Spinal cord (tissue), 9 donors: ENCODE measurements at regions not wholly inside any gene's neighbourhood (a gene's known extent, or its start where the extent isn't known, plus 50 kb on each side); places are given as distances from the start of the nearest gene placed in this dataset.

Source experiments
- DNase-seq, 6 donors: peaks; one replicate each; pipeline versions ENCODE4 v3.0.0 to v3.0.0-alpha.2; 2013 to 2015; ENCODE audit warnings: low spot score in 6 of 6, low read depth in 4 of 6
- H3K27ac ChIP-seq: one replicate; pipeline ENCODE4 v1.5.1; 2013; ENCODE audit warnings: low read depth, low read length, control low read depth
- H3K27me3 ChIP-seq: one replicate; pipeline ENCODE4 v1.6.1; 2013; ENCODE audit warnings: low read length; ENCODE audit not compliant: control insufficient read depth, insufficient read depth
- H3K36me3 ChIP-seq: one replicate; pipeline ENCODE4 v1.6.1; 2013; ENCODE audit warnings: low read length; ENCODE audit not compliant: control insufficient read depth, insufficient read depth
- H3K4me1 ChIP-seq: one replicate; pipeline ENCODE4 v1.6.1; 2013; ENCODE audit warnings: low read length; ENCODE audit not compliant: control insufficient read depth, insufficient read depth
- H3K4me3 ChIP-seq: one replicate; pipeline ENCODE4 v1.5.1; 2013; ENCODE audit warnings: low read depth, low read length, control low read depth
- H3K9me3 ChIP-seq: one replicate; pipeline ENCODE4 v1.6.1; 2013; ENCODE audit warnings: low read length; ENCODE audit not compliant: control insufficient read depth, insufficient read depth
- WGBS: methylation state at CpG from one replicate; pipeline ENCODE4 v1.1.5; 2013; ENCODE audit warnings: missing lambda C conversion rate; ENCODE audit not compliant: insufficient coverage; 5-methylcytosine and 5-hydroxymethylcytosine counted together
- donor health status: healthy.

GRCh38 chr10:128538671-128539070 lies 412.4 kb upstream of the MKI67 start:
- 80% methylated on average over 3 of the region's 5 CpGs for WGBS
- no peak overlapping the region for H3K4me3 ChIP-seq
- DNase-seq: peak in 1 of 6 donors; percentile 72
- no peak overlapping the region for H3K27ac ChIP-seq
- H3K4me1 ChIP-seq: peaks cover 22% of the 10 kb centered on the region
- peaks cover 30% of the 10 kb centered on the region for H3K27me3 ChIP-seq
- H3K36me3 ChIP-seq: no peaks in the 10 kb centered on the region
- H3K9me3 ChIP-seq: peaks cover 2% of the 10 kb centered on the region

GRCh38 chr10:128539510-128540127 lies 413.4 kb upstream of the MKI67 start:
- Histone ChIP-seq H3K4me1 (peaks cover 28% of the 10 kb centered on the region), H3K36me3 (no peaks in the 10 kb centered on the region), H3K27ac (peak overlapping the region; percentile 29), H3K9me3 (peaks cover 2% of the 10 kb centered on the region), H3K27me3 (peaks cover 33% of the 10 kb centered on the region), H3K4me3 (no peak overlapping the region)
- 100% methylated on average over 2 of the region's 10 CpGs for WGBS
- peak in 1 of 6 donors; percentile 63 for DNase-seq

- H3K27me3 ChIP-seq: peaks cover 33% of the 10 kb centered on the region
- peaks cover 32% of the 10 kb centered on the region for H3K4me1 ChIP-seq
- H3K9me3 ChIP-seq: peaks cover 2% of the 10 kb centered on the region
- H3K4me3 ChIP-seq: no peak overlapping the region
- DNase-seq: peak in 2 of 6 donors; percentile 39 to 54
- 27% methylated on average over 31 of the region's 38 CpGs for WGBS
- peak overlapping the region; percentile 29 for H3K27ac ChIP-seq
- H3K36me3 ChIP-seq: no peaks in the 10 kb centered on the region
Measured at GRCh38 chr10:128540128-128540762, 414.0 kb upstream of the MKI67 start.

GRCh38 chr10:128540781-128541761 lies 414.8 kb upstream of the MKI67 start:
- Histone ChIP-seq H3K27me3 (peaks cover 33% of the 10 kb centered on the region), H3K9me3 (peaks cover 2% of the 10 kb centered on the region), H3K27ac (peak overlapping the region; percentile 52), H3K4me1 (peaks cover 33% of the 10 kb centered on the region), H3K36me3 (no peaks in the 10 kb centered on the region), H3K4me3 (peak overlapping the region; percentile 32)
- 4% methylated on average over 33 of the region's 46 CpGs for WGBS
- DNase-seq: peak in 4 of 6 donors; percentile 54 to 96 (median 75)

- H3K4me1 ChIP-seq: peaks cover 41% of the 10 kb centered on the region
- 75% methylated on average over 2 of the region's 2 CpGs for WGBS
- H3K36me3 ChIP-seq: no peaks in the 10 kb centered on the region
- H3K27ac ChIP-seq: no peak overlapping the region
- peaks cover 2% of the 10 kb centered on the region for H3K9me3 ChIP-seq
- H3K27me3 ChIP-seq: peaks cover 37% of the 10 kb centered on the region
- DNase-seq: peak in 1 of 6 donors; percentile 56
- no peak overlapping the region for H3K4me3 ChIP-seq
Measured at GRCh38 chr10:128541926-128542475, 415.8 kb upstream of the MKI67 start.

GRCh38 chr10:128542659-128543058 lies 416.4 kb upstream of the MKI67 start:
- H3K27me3 ChIP-seq: peaks cover 37% of the 10 kb centered on the region
- 71% methylated on average over 7 of the region's 7 CpGs for WGBS
- H3K4me1 ChIP-seq: peaks cover 42% of the 10 kb centered on the region

GRCh38 chr10:128543151-128543550 lies 416.9 kb upstream of the MKI67 start:
- Histone ChIP-seq H3K4me3 (no peak overlapping the region), H3K27ac (no peak overlapping the region), H3K27me3 (peaks cover 37% of the 10 kb centered on the region), H3K36me3 (no peaks in the 10 kb centered on the region), H3K4me1 (peaks cover 42% of the 10 kb centered on the region), H3K9me3 (peaks cover 2% of the 10 kb centered on the region)
- peak in 1 of 6 donors; percentile 60 for DNase-seq
- 89% methylated on average over 12 of the region's 12 CpGs for WGBS

More at GRCh38 chr10:128542659-128543058, 416.4 kb upstream of the MKI67 start:
- Histone ChIP-seq H3K9me3 (peaks cover 2% of the 10 kb centered on the region), H3K27ac (no peak overlapping the region), H3K36me3 (no peaks in the 10 kb centered on the region), H3K4me3 (no peak overlapping the region)
- peak in 1 of 6 donors; percentile 31 for DNase-seq

GRCh38 chr10:128545216-128545615 lies 419.0 kb upstream of the MKI67 start:
- Histone ChIP-seq H3K27me3 (peaks cover 25% of the 10 kb centered on the region), H3K36me3 (no peaks in the 10 kb centered on the region), H3K4me1 (peaks cover 34% of the 10 kb centered on the region), H3K27ac (no peak overlapping the region), H3K9me3 (no peaks in the 10 kb centered on the region), H3K4me3 (no peak overlapping the region)
- WGBS: 93% methylated on average over 7 of the region's 10 CpGs
- no peak for DNase-seq

- H3K36me3 ChIP-seq: no peaks in the 10 kb centered on the region
- peaks cover 20% of the 10 kb centered on the region for H3K4me1 ChIP-seq
- no peaks in the 10 kb centered on the region for H3K9me3 ChIP-seq
- H3K27ac ChIP-seq: no peak overlapping the region
- DNase-seq: no peak
- H3K4me3 ChIP-seq: no peak overlapping the region
- peaks cover 11% of the 10 kb centered on the region for H3K27me3 ChIP-seq
- WGBS: 94% methylated on average over 13 of the region's 15 CpGs
Measured at GRCh38 chr10:128546651-128547165, 420.5 kb upstream of the MKI67 start.
